ENCODE measurements at regions not wholly inside any gene's neighbourhood (a gene's known extent, or its start where the extent isn't known, plus 50 kb on each side); places are given as distances from the start of the nearest gene placed in this dataset.
A peak's percentile ranks its signal among the peaks of the same experiment; 100 is the strongest.

DNA sequence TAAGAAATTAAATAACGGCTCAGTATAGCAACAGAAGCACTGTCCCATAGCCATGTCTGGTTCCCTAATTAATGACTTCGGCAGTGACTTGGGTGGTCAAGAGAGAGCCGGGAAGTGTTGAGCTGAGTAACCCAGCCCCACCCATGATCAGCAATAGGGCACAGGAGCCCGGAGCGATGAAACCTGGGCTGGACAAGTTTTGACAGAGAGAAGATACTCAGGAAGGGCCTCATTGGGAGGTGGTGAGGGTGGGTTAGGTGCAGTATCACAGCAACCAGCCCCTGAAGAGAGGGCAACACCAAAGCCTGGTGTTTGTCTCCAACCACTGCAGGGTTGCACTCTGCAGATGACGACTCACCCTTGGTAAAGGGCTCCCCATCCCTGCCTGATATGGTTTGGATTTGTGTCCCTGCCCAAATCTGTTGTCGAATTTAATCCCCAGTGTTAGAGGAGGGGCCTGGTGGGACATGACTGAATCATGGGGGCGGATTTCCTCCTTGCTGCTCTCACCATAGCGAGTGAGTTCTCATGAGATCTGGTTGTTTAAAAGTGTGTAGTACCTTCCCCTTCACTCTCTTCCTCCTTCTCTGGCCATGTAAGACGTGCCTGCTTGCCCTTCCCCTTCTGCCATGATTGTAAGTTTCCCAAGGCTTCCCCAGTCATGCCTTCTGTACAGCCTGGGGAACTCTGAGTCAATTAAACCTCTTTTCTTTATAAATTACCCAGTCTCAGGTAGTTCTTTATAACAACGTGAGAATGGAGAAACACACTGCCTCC, 124.9 kb upstream of the MED13L start:
- DNase-seq (ENCODE audit: low spot score), result no peak

DNA sequence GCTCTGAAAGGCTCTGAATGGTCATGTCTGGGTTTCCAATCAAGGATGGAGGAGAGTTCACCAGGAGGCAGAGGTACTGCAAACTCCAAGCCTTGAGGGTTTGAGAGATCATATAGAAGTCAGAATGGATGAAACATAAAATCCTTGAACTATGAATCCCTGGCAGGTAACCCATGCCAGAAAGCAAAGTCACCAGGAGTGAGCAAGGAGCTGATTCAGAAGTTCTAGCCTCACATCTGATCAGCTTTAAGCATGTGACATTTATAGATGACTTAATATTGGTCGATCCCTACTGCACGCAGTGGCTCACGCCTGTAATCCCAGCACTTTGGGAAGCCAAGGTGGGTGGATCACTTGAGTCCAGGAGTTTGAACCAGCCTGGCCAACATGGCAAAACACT, 126.1 kb upstream of the MED13L start:
- DNase-seq (ENCODE audit: low spot score), result no peak

DNA sequence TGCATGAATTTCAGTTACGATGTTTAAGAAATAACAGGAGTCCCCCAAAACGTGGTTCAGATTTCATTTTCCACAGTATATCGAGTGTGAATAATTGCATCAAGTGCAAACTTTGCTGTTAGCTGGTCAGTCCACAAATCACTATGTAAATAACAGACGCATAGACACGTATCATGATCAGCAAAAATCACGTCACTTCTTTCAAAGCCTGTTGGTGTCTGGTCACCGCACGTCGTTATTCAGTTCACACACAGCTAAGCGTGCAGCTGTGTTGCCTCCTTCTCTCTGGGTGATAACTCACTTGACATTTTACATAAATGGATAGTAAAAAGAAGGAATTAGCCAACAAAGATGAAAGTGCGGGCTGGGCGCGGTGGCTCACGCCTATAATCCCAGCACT, 126.8 kb upstream of the MED13L start:
- DNase-seq (ENCODE audit: low spot score), result no peak

DNA sequence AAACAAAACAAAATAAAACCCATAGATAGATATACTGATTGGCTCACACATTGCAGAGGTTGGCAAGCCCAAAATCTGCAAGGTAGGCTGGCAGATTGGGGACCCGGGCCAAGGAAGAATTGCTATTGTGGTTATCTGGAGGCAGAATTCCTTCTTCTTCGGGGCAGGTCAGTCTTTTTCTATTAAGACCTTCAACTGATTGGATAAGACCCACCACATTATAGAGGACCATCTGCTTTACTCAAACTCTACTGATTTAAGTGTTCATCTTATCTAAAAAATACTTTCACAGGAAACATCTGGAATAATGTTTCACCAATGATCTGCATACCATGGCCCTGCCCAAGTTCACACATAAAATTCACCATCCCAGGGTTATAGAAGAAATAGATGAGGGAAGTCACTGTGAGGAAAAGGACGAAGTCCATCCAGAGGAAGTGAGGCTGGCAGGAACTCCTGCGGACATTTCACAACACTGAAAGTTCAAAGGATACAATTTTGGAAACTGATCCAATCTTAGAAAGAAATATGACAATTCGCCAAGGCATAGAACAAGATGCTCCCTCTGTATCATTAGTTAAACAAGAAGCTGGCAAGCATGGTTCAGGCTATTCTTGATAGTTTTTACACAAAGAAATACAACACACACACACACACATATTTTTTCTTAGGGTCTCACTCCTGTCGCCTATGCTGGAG, 127.6 kb upstream of the MED13L start:
- DNase-seq (ENCODE audit: low spot score), result no peak

DNA sequence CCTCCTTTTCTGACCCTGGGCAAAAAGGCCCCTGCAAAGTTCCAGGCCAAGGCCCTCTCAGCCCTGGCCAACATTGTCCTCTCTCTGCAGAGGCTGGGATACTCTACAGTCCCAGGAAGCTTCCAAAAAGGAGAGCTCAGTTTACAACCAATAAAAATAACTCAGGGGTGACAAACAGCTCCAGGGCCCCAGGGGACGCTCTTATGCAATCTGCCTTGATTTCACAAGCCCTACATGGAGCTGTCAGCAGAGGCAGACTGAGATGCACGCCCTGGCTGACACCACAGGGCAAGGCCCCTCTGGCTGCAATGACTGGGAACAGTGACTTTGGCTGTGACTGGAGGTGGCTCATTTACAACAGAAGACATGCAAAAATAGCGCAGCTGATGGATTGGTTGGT, 129.0 kb upstream of the MED13L start:
- peak; percentile 70 for DNase-seq (ENCODE audit: low spot score)

DNA sequence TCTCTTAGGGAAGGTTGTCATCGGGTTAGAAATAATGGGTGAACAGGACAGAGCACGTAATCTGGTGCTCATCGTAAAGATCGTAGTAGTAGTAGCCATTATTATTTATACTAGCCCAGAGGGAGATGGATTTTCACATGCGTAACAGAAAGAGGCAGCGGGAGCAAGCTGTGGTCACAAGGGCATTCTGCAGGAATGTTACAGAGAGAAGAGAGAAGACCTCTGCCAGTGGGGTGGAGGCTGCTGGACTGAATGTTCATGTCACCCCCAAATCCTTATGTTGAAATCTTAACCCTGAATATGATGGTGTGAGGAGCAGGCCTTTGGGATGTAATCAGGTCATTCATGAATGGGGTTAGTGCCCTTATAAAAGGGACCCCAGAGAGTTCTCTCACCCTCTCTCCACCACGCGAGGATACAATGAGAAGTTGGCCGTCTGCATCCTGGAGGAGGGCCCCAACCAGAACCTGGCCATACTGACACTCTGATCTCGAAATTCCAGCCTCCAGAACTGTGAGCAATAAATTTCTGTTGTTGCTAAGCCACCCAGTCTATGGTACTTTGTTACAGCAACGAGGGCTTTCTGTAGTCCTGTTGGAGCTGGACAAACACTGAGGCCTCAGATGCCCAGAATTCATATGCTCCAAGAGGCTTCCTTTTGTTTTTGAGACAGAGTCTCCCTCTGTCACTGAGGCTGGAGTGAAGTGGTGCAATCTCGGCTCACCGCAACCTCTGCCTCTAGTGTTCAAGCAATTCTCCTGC, 131.2 kb upstream of the MED13L start:
- DNase-seq (ENCODE audit: low spot score), result no peak

DNA sequence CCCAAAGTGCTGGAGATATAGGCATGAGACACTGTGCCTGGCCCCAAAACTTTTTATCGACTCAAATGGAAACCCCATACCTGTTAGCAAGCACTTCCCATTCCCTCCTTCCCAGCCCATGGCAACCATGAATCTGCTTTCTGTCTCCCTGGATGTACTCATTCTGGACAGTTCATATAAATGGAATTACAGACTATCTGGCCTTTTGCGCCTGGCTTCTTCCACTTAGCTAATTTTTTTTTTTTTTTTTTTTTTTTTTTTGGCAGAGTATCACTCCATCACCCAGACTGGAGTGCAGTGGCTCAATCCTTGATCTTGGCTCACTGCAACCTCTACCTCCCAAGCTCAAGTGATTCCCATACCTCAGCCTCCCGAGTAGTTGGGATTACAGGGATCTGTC, 134.5 kb upstream of the MED13L start:
- no peak for DNase-seq (ENCODE audit: low spot score)

DNA sequence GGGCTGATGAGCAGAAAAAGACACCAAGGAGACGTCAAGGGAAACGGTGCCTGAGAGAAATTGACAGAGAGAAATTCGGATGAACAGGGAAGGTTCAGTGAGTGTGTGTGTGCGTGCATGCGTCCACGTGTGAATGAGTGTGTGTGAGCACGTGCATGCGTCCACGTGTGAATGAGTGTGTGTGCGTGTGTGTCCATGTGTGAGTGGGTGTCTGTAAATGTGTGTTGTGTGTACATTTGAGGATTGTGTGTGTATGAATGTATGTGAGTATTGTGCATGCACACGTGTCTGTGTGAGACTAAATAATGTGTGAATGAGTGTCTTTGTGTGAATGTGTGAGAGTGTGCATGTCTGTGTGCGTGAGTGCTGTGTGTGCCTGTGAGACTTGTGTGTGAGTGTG, 137.4 kb upstream of the MED13L start:
- no peak for DNase-seq (ENCODE audit: low spot score)

DNA sequence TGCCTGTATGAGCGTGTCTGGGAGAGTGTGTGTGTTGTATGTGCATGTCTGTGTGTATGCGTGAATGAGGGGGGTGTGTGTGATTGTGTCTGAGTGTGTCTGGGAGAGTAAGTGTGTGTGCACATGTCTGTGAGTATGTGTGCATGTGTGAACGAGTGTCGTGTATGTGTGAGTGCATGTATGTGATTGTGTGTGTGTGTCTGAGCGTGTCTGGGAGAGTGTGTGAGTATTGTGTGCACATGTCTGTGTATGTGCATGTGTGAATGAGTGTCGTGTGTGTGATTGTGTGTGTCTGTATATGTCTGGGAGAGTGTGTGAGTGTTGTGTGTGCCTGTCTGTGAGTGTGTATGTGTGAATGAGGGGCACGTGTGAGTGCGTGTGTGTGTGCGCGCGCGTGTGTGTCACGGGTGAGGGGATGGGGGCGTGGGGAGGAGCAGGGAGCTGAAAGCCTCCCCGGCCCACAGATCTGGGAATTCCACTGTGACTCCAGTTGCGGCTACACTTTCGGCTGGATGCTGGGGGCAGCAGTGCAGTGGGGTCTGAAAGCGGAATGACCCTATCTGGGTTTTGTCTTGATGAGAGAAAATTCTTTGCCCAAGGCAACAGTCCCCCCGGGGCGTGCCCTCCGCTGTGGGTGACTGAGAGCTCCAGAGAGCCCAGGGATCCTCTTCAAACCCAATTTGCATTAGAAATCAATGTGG, 138.1 kb upstream of the MED13L start:
- no peak for DNase-seq (ENCODE audit: low spot score)

DNA sequence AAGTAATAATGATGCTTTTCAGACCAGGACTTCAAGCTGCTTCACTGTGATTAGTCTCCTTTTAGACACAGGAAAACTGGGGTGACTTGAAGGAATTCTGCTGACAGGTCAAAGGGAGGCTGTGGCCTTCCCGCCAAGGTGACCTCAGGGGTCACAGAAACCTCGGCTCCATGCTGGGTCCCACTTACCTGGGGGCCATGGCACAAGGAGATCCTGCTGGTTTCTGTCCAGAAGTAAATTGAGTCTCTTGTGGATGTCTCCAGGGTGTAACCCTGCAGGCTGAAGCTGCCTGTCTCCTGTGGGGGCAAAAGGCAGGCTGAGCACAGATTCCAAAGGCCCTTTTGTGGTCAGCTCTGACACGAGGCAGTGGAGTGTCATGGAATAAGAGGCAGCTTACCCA, 138.7 kb upstream of the MED13L start:
- peak; percentile 52 for DNase-seq (ENCODE audit: low spot score)

DNA sequence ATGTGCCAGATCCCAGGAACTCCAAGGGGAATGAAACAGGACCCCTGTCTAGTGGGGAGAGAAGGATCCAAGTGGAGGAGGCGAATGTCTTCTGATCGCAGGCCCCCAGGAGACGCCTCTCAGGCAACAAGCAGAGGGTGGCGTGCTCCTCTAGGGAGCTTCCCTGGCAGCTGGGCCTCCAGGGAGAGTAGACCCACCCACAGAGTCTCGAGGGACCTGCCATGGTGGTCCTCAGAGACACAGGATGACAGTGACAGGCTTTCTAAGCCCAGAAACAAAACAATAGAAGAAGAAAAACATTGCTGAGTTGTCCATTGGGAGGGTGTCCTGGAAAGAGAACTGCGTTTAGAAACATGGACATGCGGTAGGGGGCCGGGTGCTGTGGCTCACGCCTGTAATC, 140.6 kb upstream of the MAP1LC3B2 start:
- DNase-seq (ENCODE audit: low spot score), result no peak

DNA sequence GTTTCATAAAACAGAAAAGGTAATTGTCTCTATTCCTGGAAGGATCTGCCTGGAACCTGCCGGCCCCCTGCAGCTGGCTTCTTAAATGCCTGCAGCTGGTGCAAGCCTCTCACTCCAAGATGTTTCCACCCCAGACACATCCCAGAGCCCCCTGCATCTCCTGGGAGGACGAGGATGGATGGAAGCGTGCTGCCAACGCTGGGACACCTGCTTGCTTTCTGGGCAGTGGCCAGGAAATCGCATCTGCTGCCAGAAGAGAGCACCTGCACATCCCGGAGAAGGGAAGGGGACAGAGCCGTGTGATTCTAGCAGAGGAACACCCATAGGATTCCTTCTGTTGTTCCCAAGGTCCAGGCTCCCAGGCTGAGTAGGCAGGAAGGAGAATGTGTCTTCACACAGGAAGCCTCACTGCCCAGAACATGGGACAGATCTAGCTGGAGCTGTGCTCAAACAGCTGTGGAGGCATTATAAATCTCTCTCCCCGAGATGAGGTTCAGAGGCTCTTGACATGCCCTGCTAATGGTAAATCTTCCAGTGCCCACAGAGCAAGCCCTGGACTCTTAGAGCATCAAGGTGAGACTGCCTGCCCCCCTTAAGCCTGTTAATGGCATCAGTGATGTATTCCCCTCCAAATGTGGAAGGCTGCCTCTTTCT, 138.8 kb upstream of the MAP1LC3B2 start:
- DNase-seq (ENCODE audit: low spot score), result no peak

DNA sequence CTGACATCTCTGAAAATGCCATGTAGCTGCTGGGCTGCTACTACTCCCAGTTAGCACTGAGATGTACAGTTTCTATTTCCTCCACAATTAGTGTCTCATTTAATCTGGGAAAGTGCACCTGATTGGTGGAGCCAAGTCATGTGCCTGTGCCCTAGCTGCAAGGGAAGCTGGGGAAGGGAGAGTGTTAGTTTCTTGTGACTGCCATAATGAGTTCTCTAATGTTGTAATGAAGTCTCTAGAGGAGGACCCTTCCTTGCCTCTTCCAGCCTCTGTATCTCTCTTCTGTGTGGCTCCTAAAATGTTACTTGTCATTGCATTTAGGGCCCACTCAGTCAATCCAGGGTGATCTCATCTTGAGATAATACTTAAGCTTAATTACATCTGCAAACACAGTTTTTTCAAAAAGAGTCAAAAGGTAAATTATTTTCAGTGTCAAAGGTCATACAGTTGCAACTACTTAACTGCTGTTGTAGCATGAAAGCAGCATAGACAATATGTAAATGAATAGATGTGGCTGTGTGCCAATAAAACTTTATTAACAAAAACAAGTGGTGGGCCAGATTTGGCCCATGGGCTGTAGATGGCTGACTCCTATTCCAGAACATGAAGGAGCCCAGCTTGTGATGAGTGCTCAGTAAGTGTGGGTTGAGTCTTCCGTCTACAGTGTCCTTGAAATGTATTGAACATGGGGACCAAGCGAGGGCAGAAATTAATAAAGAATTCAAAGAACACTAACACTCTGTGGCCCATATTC, 137.2 kb upstream of the MAP1LC3B2 start:
- no peak for DNase-seq (ENCODE audit: low spot score)

DNA sequence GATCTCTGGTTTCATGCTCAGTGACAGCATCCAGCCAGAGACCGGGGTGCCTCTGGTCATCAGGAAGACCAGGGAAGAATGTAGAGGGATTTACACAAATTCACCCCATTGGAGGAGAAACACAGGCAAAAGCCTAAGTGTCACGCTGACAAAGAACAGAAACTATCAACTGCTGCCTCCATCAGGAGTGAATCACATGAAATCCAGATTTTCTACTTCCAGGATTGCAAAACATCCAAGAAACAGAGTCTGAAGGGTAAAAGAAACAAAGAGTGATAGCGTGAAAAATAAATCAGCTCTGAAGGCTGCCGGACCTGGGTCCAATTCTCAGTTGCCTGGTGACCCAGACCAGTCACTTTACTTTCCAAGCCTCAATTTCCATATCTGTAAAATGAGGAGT, 136.1 kb upstream of the MAP1LC3B2 start:
- no peak for DNase-seq (ENCODE audit: low spot score)

DNA sequence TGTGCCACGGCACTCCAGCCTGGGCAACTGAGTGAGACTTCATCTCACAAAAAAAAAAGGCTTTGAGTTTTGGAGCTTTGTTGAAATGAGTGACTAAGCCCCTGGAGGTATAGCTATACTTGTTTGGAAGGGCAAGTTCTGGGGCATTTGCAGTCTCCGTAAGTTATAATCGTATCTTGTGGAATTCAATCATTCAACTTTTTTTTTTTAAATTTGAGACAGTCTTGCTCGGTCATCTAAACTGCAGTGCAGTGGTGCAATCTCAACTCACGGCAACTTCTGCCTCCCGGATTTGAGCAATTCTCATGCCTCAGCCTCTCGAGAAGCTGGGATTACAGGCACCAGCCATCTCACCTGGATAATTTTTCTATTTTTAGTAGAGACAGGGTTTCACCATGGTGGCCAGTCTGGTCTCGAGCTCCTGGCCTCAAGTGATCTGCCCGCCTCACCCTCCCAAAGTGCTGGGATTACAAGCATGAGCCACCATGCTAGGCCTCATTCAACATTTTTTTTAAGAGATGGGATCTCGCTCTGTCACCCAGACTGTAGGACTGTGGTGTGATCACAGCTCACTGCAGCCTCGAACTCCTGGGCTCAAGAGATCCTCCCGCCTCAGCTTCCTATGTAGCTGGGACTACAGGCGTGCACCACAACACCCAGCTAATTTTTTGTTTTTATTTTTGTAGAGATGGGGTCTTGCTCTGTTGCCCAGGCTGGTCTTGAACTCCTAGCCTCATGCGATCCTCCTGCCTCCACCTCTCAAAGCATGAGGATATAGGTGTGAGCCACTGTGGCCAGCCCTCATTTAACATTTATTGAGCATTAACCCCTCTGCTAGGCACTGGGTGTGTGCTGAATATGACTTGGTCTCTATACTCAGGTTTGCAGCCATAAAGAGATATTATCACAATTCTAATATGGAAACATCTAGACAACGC, 133.7 kb upstream of the MAP1LC3B2 start:
- DNase-seq (ENCODE audit: low spot score), result no peak

DNA sequence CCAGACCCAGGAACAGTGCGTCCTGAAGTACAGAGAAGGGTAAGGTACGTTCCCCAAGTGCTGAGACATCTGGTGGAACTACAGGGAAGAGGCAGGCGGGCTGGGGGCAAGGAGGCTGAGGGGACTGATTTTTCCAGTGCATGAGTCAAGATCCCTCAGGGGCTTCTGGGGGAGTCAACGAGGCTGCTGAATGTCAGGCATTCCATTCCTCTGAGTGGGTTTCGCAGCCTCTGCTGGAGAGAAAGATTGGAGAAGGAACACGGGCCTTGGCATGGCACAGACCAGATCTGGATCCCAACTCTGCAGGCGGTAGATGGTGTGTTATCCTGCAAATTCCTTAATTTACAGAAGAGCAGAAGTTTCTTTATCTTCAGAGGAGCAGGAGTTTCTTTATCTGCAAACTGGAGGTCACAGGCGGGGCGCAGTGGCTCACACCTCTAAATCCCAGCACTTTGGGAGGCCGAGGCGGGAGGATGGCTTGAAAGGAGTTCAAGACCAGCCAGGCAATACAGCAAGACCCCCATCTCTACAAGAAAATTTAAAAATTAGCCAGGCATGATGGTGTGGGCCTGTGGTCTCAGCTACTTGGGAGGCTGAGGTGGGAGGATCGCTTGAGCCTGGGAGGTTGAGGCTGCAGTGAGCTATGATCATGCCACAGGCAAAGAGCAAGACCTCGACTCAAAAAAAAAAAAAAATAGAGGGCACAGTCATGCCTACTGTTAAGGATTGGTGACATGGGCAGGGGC, 132.6 kb upstream of the MAP1LC3B2 start:
- peak; percentile 83 for DNase-seq (ENCODE audit: low spot score)

DNA sequence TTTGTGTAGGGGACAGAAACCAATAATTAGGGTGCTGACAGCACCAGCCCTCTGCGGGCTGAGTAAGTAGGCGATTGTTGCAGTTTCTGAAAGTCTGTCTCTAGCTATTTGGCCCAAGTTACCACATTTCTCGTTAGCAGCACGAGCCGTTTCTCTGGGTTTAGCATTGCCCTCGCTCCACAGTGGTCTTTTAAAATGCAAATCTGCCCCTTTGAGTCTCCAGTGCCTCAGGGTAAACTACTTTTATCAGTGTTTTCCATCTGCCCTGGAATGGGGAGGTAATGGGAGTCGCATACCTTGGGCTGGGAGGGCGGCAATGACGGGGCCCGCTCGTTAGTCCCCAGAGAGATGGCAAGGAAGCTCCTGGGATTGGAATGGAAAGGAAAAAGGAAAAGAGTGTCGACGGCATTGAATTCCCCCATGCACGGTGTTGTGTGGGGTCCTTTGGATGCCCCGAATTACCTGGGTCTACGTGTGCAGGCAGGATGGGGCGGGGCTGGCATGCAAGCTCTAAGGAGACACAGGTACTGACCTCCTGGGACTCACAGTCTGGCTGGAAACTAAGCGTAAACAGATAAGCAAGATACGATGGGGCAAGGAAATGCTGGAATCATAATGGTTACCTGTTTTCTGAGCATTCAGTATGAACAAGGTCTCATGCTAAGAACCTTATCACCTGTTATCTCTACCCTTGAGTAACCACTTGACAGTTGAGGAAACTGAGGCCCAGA, 131.8 kb upstream of the MAP1LC3B2 start:
- DNase-seq (ENCODE audit: low spot score), result peak; percentile 92

DNA sequence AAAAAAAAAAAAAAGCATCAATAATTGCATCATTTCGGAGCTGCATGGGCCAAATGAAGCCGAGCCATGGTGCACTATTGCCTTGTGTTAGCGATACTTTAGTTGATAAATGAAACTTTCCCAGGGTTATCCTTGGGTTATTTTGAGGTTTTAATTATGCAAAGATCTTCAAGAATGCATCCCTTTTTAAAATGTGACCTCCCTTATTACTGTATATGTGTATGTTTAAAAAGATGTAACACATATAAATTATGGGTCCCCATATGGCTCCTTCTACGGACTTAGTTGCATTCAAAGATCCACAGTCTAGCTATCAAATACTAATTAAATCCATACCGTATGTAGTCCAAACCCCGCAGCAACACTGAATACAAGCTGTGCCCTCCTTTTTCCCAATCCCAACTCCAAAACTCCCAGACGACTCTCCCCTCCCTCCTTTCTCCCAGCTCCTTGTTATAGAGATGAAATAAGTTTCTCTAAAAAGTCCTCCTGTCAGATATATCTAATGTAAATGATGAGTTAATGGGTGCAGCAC, 129.3 kb upstream of the MAP1LC3B2 start:
- DNase-seq (ENCODE audit: low spot score), result no peak
